Thyroid gland (tissue), 4 donors: ENCODE measurements at regions not wholly inside any gene's neighbourhood (a gene's known extent, or its start where the extent isn't known, plus 50 kb on each side); places are given as distances from the start of the nearest gene placed in this dataset.

ENCODE experiments used
- CTCF ChIP-seq, 6 experiments: fragments of 200-600 bp in 3 of 6; fragments of 450-650 bp in 3 of 6; sonication (generic) in 3 of 6; IDR thresholded peaks; one replicate each; pipeline ENCODE4 v1.5.1; 2016 to 2019; ENCODE audit warnings: antibody characterized with exemption in 6 of 6, mild to moderate bottlenecking in 2 of 6, inconsistent platforms in 1 of 6, moderate library complexity in 1 of 6
- POLR2A ChIP-seq, 2 donors: fragments of 450-650 bp; IDR thresholded peaks; one replicate each; pipeline ENCODE4 v1.6.1; 2017; ENCODE audit warnings: antibody characterized with exemption in 2 of 2, mild to moderate bottlenecking in 2 of 2, moderate library complexity in 1 of 2

- TF ChIP-seq POLR2A (IDR thresholded peaks at IDR 0.05) (no peak), CTCF (IDR thresholded peaks at IDR 0.05) (no peak)
Observed at GRCh38 chr2:30336084-30336483, 104.8 kb downstream of the LBH start.
